HG03175 (cell line): ENCODE measurements at regions not wholly inside any gene's neighbourhood (a gene's known extent, or its start where the extent isn't known, plus 50 kb on each side); places are given as distances from the start of the nearest gene placed in this dataset.

Source experiments
- ATAC-seq: cut with Tn5 transposase; IDR thresholded peaks from one replicate; pipeline ENCODE4 v1.9.1; 2021; ENCODE audit warnings: mild to moderate bottlenecking, moderate library complexity; ENCODE audit not compliant: unreplicated experiment

DNA sequence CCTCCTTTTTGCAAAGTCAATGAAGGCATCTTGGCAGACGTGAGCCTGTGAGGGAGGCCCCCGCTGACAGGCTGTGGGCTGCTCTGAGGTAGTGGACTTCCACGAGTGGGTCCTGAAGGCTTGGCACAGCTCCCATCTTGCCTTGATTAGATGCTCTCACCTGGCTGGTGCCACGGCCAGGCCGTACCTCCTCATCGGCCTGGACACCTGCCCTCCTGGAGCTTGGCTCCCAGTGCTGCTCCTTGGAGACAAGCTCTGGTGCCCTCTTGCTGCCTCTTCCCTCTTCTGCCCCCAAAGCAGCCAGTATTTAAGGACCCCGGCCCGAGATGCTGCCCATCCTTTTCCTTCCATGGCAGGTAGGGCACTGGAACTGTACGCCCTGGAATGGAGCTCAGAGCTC lies 93.5 kb downstream of the ERMARD start:
- ATAC-seq = no peak

DNA sequence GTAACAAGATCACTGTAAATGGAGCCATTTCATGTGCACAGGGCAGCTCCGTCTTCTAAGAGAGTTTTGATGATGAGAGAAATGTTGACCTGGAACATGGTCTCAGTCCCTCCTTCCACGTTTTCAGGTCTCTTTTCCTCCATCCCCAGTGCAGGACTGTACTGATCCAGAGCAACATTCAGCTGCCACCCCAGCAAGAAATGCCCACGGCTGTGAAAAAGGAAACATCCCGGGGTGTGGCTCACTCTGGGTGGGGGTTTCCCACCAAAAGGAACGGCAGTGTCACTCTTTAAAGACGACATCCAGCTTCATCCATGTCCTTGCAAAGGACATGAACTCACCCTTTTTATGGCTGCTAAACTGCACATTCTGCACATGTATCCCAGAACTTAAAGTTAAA lies 92.6 kb downstream of the ERMARD start:
- ATAC-seq = no peak

DNA sequence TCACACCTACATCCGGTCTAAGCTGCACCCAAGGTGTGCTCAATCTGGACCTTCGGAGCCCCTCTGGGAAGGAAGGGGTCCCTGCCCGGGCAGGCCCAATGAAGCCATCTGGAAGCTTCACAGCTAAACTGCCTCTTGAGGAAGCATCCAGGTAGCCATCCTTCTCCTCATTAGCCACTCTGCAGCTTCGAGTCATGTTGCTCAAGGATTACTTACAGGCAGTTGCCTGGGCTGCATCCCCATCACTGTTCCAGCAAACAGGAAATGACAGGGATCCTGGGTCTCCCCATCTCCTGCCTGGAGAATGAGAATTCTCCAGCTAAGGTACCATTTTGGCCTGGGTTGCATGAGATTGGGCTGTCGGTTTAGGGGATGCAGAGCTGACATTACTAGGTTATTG lies 91.7 kb downstream of the ERMARD start:
- ATAC-seq = no peak

DNA sequence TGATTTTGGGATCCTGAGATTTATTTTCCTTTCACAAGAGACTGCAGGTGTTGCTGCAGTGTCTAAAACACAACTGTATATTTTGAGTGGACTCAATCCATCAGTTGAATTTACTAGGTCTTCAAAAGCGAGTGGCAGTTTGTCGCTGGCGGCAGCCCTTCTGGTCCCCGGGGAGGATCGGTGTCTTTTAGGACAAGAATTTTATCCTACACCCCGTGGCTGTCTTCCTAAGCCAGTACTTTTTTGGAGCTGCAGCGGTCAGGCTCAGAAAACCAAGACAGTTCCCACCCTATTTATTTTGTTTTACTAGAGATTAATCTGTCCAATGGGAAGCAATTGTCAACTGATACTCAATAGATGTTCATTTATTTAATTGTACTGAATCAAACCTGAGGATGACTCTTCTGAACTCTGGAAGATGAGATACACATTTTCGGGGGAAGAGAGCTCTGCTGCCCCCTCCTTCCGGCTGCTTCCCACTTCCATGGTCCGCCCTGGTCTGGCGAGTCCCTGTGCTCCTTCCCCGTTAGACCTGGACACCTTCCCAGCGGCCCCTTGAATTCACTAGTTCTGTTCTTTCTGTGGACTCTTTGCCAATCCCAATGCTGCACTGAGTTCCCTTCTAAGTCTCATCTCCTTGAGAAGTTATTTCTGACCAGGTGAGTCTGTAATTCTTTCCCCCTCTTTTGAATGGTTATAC lies 90.6 kb downstream of the ERMARD start:
- no peak for ATAC-seq

DNA sequence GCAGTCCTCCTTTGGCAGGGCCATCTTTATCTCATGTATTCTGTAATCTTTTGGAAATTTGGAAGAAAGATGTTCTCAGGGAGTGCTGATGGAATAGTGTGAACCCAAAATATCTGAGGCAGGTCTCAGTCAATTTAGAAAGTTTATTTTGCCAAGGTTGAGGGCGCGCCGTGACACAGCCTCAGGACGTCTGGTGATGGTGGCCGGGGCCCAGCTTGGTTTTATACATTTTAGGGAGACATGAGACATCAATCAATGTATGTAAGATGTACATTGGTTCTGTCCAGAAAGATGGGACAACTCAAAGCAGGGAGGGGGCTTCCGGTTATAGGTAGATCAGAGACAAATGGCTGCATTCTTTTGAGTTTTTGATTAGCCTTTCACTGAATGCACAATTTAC lies 89.8 kb downstream of the ERMARD start:
- ATAC-seq = no peak

DNA sequence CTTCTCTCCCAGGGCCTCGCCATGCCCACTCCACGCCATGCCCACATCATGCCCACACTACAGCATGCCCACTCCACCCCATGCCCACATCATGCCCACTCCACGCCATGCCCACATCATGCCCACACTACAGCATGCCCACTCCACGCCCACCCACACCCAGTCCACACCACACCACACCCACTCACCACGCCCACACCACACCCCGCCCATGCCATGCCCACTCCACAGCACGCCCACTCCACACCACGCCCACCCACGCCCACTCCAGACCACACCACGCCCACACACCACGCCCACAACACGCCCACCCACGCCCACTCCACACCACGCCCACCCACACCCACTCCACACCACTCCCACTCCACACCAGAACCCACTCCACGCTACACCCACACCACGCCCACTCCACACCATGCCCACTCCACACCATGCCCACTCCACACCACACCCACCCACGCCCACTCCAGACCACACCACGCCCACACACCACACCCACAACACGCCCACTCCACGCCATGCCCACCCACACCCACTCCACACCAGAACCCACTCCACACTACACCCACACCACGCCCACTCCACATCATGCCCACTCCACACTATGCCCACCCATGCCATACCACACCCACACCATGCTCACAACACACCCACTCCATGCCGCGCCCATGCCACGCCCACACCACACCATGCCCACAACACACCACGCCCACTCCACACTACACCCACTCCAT lies 88.6 kb downstream of the ERMARD start:
- ATAC-seq = no peak

DNA sequence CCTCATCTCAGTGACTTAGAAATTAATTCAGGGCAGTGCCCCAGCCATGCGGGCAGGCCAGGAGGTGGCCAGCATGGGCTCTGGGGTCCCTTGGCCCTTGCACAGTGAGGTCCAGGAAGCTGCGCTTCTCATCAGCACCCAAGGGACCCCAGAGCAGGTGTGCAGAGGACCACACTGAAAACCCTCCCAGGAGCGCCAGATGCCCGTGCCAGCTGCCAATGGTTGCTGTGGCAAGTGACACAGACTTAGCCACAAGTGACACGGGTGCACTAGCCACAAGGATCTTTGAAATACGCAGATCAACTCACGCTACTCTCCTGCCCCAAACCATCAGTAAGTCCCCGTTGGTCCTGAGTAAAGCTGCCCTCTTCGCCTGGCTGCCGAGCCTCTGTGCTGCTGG lies 88.1 kb downstream of the ERMARD start:
- no peak for ATAC-seq

DNA sequence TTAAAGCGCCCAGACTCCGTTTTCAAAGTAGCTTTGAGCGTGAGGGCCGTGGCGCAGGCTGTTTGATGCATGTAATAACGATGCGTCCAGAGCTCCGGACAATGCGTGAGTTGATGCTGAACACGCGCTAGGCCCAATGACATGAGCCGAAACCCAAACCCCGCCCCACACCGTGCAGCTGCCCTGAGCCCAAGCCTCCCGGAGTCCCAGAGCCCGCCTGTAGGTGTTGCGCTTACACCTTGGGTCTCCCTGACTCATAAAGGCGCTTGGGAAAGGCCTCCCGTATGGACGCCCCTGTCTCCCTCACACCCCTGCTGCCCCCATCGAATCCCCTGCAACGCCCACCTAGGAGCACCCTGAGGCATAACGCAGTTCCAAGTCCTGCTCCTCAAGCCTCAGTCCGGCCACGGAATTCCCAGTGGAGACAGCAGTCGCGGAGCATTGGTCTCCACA lies 87.6 kb downstream of the ERMARD start:
- ATAC-seq = no peak

DNA sequence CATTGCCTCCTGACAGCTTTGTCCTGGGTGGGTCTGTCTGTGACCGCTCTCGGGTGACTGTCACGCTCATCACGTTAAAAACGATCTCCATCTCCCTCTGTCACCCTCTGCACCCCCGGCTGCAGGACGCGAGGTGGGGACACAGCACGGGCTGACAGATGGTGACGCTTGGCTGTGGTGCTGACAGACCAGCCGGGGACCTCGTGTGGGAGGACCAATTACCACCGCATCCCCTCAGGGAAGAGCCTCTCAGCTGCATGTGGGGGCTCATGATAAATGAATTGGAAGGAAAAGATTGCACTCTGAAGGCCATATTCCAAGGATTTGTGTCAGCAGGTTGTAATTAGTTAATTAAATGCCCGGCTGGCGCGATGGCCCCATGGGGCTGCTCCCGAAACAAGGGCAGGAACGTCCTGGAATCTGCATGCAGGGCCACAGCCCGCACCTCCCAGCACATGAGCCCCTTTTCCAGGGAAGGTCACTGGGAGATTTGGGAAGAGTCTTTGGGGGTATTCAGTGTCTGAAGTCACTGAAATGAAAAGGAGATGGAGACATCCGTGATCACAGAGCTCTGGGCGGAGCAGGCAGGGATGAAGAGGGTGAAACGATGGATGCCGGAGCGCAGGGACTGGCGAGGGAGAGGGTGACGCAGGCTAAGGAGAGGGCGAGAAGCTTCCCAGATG lies 87.1 kb downstream of the ERMARD start:
- no peak for ATAC-seq

DNA sequence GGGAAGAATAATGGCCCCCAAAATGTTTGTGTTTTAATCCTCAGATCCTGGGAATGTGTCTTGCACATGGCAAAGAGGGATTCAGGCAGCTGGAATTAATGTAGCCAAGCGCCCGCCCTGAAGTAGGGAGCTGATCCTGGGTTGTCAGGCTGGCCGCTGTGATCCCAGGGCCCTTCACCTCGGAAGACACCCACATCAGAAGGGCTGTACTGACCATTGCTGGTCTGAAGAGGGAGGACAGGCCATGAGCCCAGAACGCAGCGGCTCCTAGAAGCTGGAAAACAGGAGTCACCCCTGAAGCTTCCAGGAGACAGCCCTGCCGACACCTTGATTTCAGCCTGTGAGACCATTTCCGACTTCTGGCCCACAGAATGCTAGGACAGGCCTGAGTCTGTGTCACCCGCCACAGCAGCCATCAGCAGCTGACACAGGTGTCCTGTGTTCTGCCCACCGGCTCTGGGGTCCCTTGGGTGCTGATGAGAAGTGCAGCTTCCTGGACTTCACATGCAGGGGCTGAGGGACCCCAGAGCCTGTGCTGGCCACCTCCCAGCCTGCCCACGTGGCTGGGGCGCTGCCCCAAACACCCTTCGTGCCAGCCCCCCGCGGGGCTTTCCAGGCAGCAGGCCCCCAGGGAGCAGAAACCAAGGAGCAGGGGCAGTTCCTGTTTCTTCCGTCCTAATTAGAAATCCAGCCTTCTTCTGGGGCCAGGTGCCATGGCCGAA lies 86.3 kb downstream of the ERMARD start:
- ATAC-seq = no peak

DNA sequence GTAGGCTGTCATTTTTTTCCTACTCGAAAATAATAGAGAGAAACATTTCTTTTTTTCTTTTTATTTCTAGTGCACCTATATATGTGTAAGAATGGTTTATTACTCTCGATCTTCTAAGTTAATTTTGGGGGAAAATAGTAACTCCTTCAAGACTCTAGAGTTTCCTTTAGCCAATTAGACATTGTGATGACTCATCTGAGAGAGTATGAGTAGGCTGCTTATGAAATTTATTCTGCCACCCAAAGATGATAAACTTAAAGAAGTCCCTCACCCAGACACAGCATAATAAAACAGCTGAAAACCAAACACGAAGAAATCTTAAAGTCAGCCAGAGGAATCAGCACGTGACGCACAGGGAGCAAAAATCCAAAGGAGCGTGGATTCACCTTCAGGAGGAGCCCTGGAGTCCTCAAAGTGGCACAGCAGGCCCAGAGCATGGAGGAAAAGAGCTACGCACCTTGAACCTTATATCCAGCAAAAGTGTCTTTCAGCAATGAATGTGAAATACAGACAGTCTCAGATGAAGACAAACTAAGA lies 81.9 kb downstream of the ERMARD start:
- ATAC-seq = no peak

DNA sequence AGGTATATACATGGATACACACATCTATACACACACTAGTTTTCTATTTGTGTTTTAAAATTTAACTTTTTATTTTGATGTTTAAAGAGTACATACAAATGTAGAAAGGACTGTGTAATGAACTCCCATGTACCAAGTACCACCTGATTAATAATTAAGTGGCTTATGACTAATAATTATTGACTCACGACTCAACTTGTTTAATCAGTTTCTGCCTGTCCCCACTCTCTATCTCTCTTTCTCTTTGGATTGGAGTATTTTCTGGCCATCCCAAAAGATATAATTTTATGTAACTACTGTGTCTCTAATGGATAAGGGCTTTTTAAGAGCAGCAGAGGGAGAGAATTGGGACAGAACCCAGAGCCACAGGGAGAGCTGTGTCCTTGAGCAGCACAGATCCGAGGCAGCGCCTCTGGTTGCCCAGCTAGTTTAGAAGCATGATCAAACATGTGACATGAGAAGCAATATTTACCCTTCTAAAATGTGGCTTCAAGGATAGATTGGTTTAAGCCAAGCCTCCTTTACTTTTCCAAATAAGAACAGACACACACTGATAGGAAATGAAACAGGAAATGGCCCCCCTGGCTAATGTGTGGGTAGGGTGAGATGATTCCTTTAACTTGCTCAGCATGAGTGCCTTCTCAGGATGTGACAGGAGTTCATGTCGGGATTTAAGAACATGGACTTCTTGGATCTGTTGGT lies 81.0 kb downstream of the ERMARD start:
- ATAC-seq = no peak

DNA sequence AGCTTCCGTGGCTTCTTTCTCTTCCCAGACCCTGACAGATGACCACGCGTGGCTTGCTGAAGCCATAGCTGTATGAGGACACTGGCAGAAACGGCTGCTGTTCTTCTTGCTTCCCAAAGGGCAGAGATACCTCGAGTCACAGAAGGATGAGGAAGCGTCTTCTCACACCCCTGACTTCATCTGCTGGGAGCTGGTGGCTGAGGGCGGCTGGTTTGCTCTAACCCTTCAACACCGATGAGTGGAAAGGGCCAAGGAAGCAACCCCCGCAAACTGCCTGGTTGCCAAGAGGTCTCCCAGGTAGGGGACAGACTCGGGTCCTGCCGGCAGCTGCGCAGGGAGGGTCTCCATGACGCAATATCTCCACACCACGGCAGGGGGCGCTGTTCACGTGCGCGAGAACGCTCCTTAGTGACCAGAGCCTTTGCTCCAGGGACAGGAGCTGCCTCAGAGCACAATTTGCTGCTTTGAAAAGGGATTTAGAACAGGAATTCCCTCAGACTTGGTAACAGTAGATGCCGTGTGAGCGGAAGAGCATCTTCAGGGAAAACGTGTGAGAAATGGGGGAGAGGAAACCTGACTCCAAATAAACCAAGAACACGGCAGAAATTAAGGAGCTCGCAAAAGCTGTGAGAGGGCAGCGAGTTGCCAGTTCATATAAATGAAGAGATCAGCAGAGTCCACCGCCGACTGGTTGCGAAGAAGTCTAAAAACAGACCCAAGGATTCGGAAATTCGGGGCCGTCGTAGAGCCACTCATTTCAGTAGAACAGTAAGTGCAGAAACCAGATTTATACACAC lies 80.2 kb downstream of the ERMARD start:
- ATAC-seq = peak; percentile 79
